Naive thymus-derived CD8-positive, alpha-beta T cell (primary cell): ENCODE measurements at regions not wholly inside any gene's neighbourhood (a gene's known extent, or its start where the extent isn't known, plus 50 kb on each side); places are given as distances from the start of the nearest gene placed in this dataset.
"Not testable (repeated sequence)": the region's sequence is repeated elsewhere in the genome, so short reads cannot be mapped to it uniquely, and the experiment has no call there.

Source experiments
- ATAC-seq, 2 donors: fragments of 150-1000 bp; cut with Tn5 transposase in 1 of 2; sonication (Bioruptor Pico), chemical (Tn5 transposase) in 1 of 2; 1 replicate in 1 of 2; 2 replicates in 1 of 2; pipeline ENCODE4 v1.10.0; 2021; ENCODE audit warnings: mild to moderate bottlenecking in 2 of 2, moderate library complexity in 2 of 2
- POLR2A ChIA-PET: fragments of 350-600 bp; sonication (Branson Sonifier 250); formaldehyde crosslinking; loops from one replicate; lab custom pipeline; 2021; ENCODE audit warnings: antibody characterized with exemption; lab: Charles Lee
- DNase-seq, 10 donors: peaks; one replicate each; pipeline versions ENCODE4 v3.0.0 to v3.0.0-alpha.2; 2020 to 2022
- H3K27ac Mint-ChIP-seq, 10 donors: one replicate each; pipeline ENCODE4 v1.8.0; 2020 to 2022; ENCODE audit warnings: mild to moderate bottlenecking in 10 of 10, mixed read lengths in 10 of 10, moderate library complexity in 4 of 10, inconsistent platforms in 1 of 10
- H3K27me3 Mint-ChIP-seq, 5 donors: one replicate each; pipeline ENCODE4 v1.8.0; 2021 to 2022; ENCODE audit warnings: mixed read lengths in 5 of 5
- H3K36me3 Mint-ChIP-seq, 3 donors: one replicate each; pipeline ENCODE4 v1.8.0; 2020 to 2022; ENCODE audit warnings: mixed read lengths in 3 of 3, mild to moderate bottlenecking in 2 of 3, inconsistent platforms in 1 of 3
- H3K4me1 Mint-ChIP-seq, 4 donors: one replicate each; pipeline ENCODE4 v1.8.0; 2021 to 2022; ENCODE audit warnings: mixed read lengths in 4 of 4
- H3K4me3 Mint-ChIP-seq, 10 donors: one replicate each; pipeline ENCODE4 v1.8.0; 2020 to 2022; ENCODE audit warnings: mild to moderate bottlenecking in 10 of 10, mixed read lengths in 10 of 10, moderate library complexity in 6 of 10, inconsistent platforms in 1 of 10
- H3K9me3 Mint-ChIP-seq, 9 donors: one replicate each; pipeline ENCODE4 v1.8.0; 2020 to 2022; ENCODE audit warnings: mixed read lengths in 9 of 9, mild to moderate bottlenecking in 3 of 9, inconsistent platforms in 1 of 9, moderate library complexity in 1 of 9

- ATAC-seq, H3K27ac Mint-ChIP-seq, DNase-seq, H3K4me3 Mint-ChIP-seq, H3K27me3 Mint-ChIP-seq, POLR2A ChIA-PET, H3K4me1 Mint-ChIP-seq: not testable (repeated sequence)
- Mint-ChIP-seq H3K36me3 (peaks cover 0 to 16% (median 8%) of the 10 kb centered on the region in 3 donors), H3K9me3 (peaks cover 0 to 58% (median 27%) of the 10 kb centered on the region in 9 donors)
These were observed 79.2 kb downstream of the PXDC1 start for GRCh38 chr6:3672339-3672738.

- Mint-ChIP-seq H3K9me3 (peaks cover 0 to 53% (median 17%) of the 10 kb centered on the region in 9 donors), H3K4me3 (no peak overlapping the region), H3K27me3 (peaks cover 0 to 6% (median 0%) of the 10 kb centered on the region in 5 donors), H3K36me3 (peaks cover 0 to 17% (median 2%) of the 10 kb centered on the region in 3 donors), H3K4me1 (no peaks in the 10 kb centered on the region), H3K27ac (no peak overlapping the region)
- ATAC-seq: no peak
- POLR2A ChIA-PET: interaction anchor here (0.5 kb wide), 1 partner anchor 20 kb away, joined by 4 read pairs; no protein-coding TSS in a partner anchor
- DNase-seq: no peak
These were observed 80.1 kb downstream of the PXDC1 start for GRCh38 chr6:3671382-3671781.

GRCh38 chr6:3670356-3670755 lies 81.2 kb downstream of the PXDC1 start:
- no peak for ATAC-seq
- H3K4me1 Mint-ChIP-seq: no peaks in the 10 kb centered on the region
- no peak for DNase-seq

GRCh38 chr6:3669916-3670315 lies 81.6 kb downstream of the PXDC1 start:
- Mint-ChIP-seq H3K4me1 (no peaks in the 10 kb centered on the region), H3K27ac (no peak overlapping the region), H3K4me3 (no peak overlapping the region), H3K36me3 (peaks cover 0 to 21% (median 2%) of the 10 kb centered on the region in 3 donors), H3K9me3 (peaks cover 0 to 43% (median 8%) of the 10 kb centered on the region in 9 donors), H3K27me3 (peaks cover 0 to 8% (median 0%) of the 10 kb centered on the region in 5 donors)
- POLR2A ChIA-PET: no interaction called here
- ATAC-seq (no peak), DNase-seq (no peak)

More at GRCh38 chr6:3670356-3670755, 81.2 kb downstream of the PXDC1 start:
- Mint-ChIP-seq H3K27me3 (peaks cover 0 to 6% (median 0%) of the 10 kb centered on the region in 5 donors), H3K27ac (no peak overlapping the region), H3K4me3 (no peak overlapping the region), H3K36me3 (peaks cover 0 to 21% (median 2%) of the 10 kb centered on the region in 3 donors), H3K9me3 (peaks cover 0 to 47% (median 8%) of the 10 kb centered on the region in 9 donors)
- POLR2A ChIA-PET: no interaction called here

GRCh38 chr6:3665608-3666007 lies 85.9 kb downstream of the PXDC1 start:
- H3K27me3 Mint-ChIP-seq: peaks cover 0 to 7% (median 3%) of the 10 kb centered on the region in 5 donors
- ATAC-seq (no peak), DNase-seq (no peak)
- peaks cover 0 to 22% (median 8%) of the 10 kb centered on the region in 9 donors for H3K9me3 Mint-ChIP-seq
- no peak overlapping the region for H3K4me3 Mint-ChIP-seq
- POLR2A ChIA-PET: no interaction called here
- peaks cover 0 to 21% (median 0%) of the 10 kb centered on the region in 3 donors for H3K36me3 Mint-ChIP-seq
- no peaks in the 10 kb centered on the region for H3K4me1 Mint-ChIP-seq
- no peak overlapping the region for H3K27ac Mint-ChIP-seq

- H3K4me3 Mint-ChIP-seq: no peak overlapping the region
- peaks cover 0 to 20% (median 7%) of the 10 kb centered on the region in 9 donors for H3K9me3 Mint-ChIP-seq
- no peaks in the 10 kb centered on the region for H3K4me1 Mint-ChIP-seq
- DNase-seq (no peak), ATAC-seq (no peak)
- POLR2A ChIA-PET: no interaction called here
- H3K27ac Mint-ChIP-seq: no peak overlapping the region
- peaks cover 0 to 8% (median 3%) of the 10 kb centered on the region in 5 donors for H3K27me3 Mint-ChIP-seq
- peaks cover 0 to 21% (median 0%) of the 10 kb centered on the region in 3 donors for H3K36me3 Mint-ChIP-seq
These were observed 86.9 kb downstream of the PXDC1 start for GRCh38 chr6:3664625-3665041.

- ATAC-seq: no peak
- Mint-ChIP-seq H3K27ac (peak overlapping the region in 1 of 10 donors; percentile 12), H3K36me3 (peaks cover 0 to 16% (median 0%) of the 10 kb centered on the region in 3 donors), H3K27me3 (peaks cover 0 to 9% (median 3%) of the 10 kb centered on the region in 5 donors), H3K4me3 (no peak overlapping the region), H3K4me1 (no peaks in the 10 kb centered on the region), H3K9me3 (peaks cover 0 to 11% (median 3%) of the 10 kb centered on the region in 9 donors)
- no peak for DNase-seq
- POLR2A ChIA-PET: no interaction called here
These were observed 87.7 kb downstream of the PXDC1 start for GRCh38 chr6:3663811-3664210.

GRCh38 chr6:3663081-3663480 lies 88.4 kb downstream of the PXDC1 start:
- DNase-seq (no peak), ATAC-seq (no peak)
- H3K9me3 Mint-ChIP-seq: peaks cover 0 to 6% (median 2%) of the 10 kb centered on the region in 9 donors
- H3K27me3 Mint-ChIP-seq: peaks cover 0 to 9% (median 3%) of the 10 kb centered on the region in 5 donors
- POLR2A ChIA-PET: no interaction called here
- H3K36me3 Mint-ChIP-seq: peaks cover 0 to 11% (median 0%) of the 10 kb centered on the region in 3 donors
- H3K4me3 Mint-ChIP-seq: no peak overlapping the region
- no peaks in the 10 kb centered on the region for H3K4me1 Mint-ChIP-seq
- no peak overlapping the region for H3K27ac Mint-ChIP-seq

- DNase-seq: no peak
- Mint-ChIP-seq H3K9me3 (peaks cover 0 to 5% (median 0%) of the 10 kb centered on the region in 9 donors), H3K27me3 (peaks cover 0 to 9% (median 3%) of the 10 kb centered on the region in 5 donors), H3K36me3 (peaks cover 0 to 5% (median 0%) of the 10 kb centered on the region in 3 donors), H3K4me1 (no peaks in the 10 kb centered on the region), H3K27ac (no peak overlapping the region), H3K4me3 (no peak overlapping the region)
- ATAC-seq: no peak
- POLR2A ChIA-PET: no interaction called here
These were observed 90.1 kb downstream of the PXDC1 start for GRCh38 chr6:3661390-3661789.

GRCh38 chr6:3660473-3660872 lies 91.0 kb downstream of the PXDC1 start:
- no peak overlapping the region for H3K27ac Mint-ChIP-seq
- POLR2A ChIA-PET: no interaction called here
- ATAC-seq (no peak), DNase-seq (no peak)
- H3K4me1 Mint-ChIP-seq: no peaks in the 10 kb centered on the region
- H3K9me3 Mint-ChIP-seq: no peaks in the 10 kb centered on the region
- no peaks in the 10 kb centered on the region for H3K36me3 Mint-ChIP-seq
- H3K4me3 Mint-ChIP-seq: no peak overlapping the region
- peaks cover 0 to 7% (median 3%) of the 10 kb centered on the region in 5 donors for H3K27me3 Mint-ChIP-seq

GRCh38 chr6:3659748-3660147 lies 91.8 kb downstream of the PXDC1 start:
- no peaks in the 10 kb centered on the region for H3K36me3 Mint-ChIP-seq
- H3K27me3 Mint-ChIP-seq: peaks cover 0 to 6% (median 3%) of the 10 kb centered on the region in 5 donors
- no peak overlapping the region for H3K4me3 Mint-ChIP-seq
- no peak for ATAC-seq
- no peak for DNase-seq
- no peaks in the 10 kb centered on the region for H3K4me1 Mint-ChIP-seq
- POLR2A ChIA-PET: no interaction called here
- no peak overlapping the region for H3K27ac Mint-ChIP-seq
- H3K9me3 Mint-ChIP-seq: no peaks in the 10 kb centered on the region

- H3K4me3 Mint-ChIP-seq: no peak overlapping the region
- H3K36me3 Mint-ChIP-seq: no peaks in the 10 kb centered on the region
- H3K9me3 Mint-ChIP-seq: no peaks in the 10 kb centered on the region
- DNase-seq: no peak
- POLR2A ChIA-PET: no interaction called here
- H3K27ac Mint-ChIP-seq: no peak overlapping the region
- peaks cover 0 to 6% (median under 1%) of the 10 kb centered on the region in 5 donors for H3K27me3 Mint-ChIP-seq
- no peaks in the 10 kb centered on the region for H3K4me1 Mint-ChIP-seq
- no peak for ATAC-seq
These were observed 95.4 kb downstream of the PXDC1 start for GRCh38 chr6:3656076-3656475.

- H3K36me3 Mint-ChIP-seq: no peaks in the 10 kb centered on the region
- no peak for ATAC-seq
- DNase-seq: no peak
- H3K4me3 Mint-ChIP-seq: no peak overlapping the region
- H3K27ac Mint-ChIP-seq: no peak overlapping the region
- H3K9me3 Mint-ChIP-seq: no peaks in the 10 kb centered on the region
- H3K27me3 Mint-ChIP-seq: peaks cover 0 to 6% (median 0%) of the 10 kb centered on the region in 5 donors
- POLR2A ChIA-PET: no interaction called here
- H3K4me1 Mint-ChIP-seq: no peaks in the 10 kb centered on the region
These were observed 96.6 kb downstream of the PXDC1 start for GRCh38 chr6:3654898-3655297.

GRCh38 chr6:3654436-3654835 lies 97.1 kb downstream of the PXDC1 start:
- Mint-ChIP-seq H3K27ac (no peak overlapping the region), H3K4me3 (no peak overlapping the region), H3K4me1 (no peaks in the 10 kb centered on the region), H3K27me3 (peaks cover 0 to 6% (median 0%) of the 10 kb centered on the region in 5 donors), H3K36me3 (no peaks in the 10 kb centered on the region), H3K9me3 (no peaks in the 10 kb centered on the region)
- DNase-seq (no peak), ATAC-seq (no peak)
- POLR2A ChIA-PET: no interaction called here
